HG03175 (cell line): ENCODE measurements at regions not wholly inside any gene's neighbourhood (a gene's known extent, or its start where the extent isn't known, plus 50 kb on each side); places are given as distances from the start of the nearest gene placed in this dataset.
"Not testable (repeated sequence)": the region's sequence is repeated elsewhere in the genome, so short reads cannot be mapped to it uniquely, and the experiment has no call there.

ENCODE experiments used
- ATAC-seq: cut with Tn5 transposase; IDR thresholded peaks from one replicate; pipeline ENCODE4 v1.9.1; 2021; ENCODE audit warnings: mild to moderate bottlenecking, moderate library complexity; ENCODE audit not compliant: unreplicated experiment

DNA sequence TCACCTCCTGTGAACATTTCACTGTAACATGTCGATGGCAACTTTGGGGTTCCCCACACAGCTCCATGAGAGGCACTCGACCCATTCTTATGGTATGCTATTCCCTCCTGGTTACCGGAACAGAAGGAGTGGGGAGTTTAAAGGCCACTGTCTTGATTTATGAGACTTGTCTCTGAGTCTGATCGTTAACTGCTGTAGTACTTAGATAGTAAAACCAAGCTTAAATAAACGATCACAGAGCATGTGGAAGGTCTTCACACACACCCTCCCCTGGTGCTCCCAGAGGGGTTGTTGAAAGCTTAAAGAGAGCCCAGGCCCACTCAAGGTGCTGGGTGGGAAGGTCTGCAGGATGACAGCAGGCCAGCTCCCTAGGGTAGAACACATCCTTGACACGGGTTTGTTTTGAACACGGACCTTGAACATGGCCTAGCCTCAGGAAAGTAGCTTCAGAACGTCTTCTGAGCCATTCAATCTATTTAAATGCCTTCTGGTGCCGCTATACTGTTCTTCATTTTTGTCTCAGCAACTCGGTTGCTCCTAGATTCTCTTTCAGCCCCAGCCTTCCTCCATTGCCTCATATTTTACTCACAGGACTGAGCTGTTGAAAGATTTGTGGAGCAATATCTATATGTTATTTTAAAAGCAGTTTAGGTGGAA is 335.3 kb downstream of the FGFR2 start:
- ATAC-seq, result no peak

- ATAC-seq, result no peak
Observed at GRCh38 chr10:121263431-121263783, 334.8 kb downstream of the FGFR2 start.

DNA sequence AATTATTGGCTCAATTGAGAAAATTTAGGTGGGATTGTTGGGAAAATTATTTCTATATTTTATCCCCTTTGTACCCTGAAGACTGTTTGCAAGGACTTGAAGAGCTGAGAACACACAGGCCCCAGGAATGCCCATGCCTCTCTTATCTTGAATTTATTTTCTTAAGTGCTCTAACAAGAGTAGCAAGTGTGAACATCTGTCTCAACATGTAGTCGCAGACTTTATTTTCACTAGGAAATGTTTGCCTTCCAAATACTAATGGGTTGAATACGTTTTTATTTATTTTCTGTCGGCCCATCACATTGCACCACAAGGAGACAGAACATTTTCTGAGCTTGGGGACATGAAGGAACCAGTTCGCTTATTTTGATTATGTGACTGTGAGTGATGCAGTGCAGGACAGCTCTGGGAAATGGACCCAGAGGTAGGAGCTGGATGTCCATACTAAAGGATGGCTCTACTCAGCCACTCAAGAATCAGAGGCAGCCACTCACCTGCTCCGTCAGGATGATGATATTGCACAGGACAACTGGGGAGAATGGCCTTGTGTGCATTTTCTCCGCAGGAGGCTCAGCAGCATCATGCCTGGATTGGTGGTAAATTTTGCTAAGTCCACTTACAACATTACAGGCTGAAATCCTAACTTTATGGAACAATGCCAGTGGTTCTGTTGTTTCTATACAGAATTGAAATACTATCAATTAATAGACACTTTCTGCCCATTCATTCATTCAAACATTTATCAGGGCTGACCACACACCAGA is 332.7 kb downstream of the FGFR2 start:
- ATAC-seq, result no peak

DNA sequence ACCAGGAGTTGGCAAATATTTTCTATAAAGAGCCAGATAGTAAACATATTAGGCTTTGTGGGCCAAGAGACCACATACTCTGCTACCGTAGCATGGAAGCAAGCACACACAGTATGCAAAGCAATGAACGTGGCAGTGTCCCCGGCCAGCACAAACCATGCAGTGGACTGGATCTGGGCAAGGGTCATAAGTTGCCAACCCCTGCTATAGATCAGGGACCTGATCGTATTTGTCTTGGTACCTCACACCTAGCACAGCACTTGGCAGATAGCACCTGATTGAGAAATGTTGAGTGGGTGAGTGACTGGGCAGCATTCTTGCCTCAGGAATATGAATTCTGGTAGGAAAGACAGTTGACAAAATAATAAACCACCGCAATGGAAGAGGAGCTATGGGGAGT is 331.9 kb downstream of the FGFR2 start:
- ATAC-seq, result no peak

DNA sequence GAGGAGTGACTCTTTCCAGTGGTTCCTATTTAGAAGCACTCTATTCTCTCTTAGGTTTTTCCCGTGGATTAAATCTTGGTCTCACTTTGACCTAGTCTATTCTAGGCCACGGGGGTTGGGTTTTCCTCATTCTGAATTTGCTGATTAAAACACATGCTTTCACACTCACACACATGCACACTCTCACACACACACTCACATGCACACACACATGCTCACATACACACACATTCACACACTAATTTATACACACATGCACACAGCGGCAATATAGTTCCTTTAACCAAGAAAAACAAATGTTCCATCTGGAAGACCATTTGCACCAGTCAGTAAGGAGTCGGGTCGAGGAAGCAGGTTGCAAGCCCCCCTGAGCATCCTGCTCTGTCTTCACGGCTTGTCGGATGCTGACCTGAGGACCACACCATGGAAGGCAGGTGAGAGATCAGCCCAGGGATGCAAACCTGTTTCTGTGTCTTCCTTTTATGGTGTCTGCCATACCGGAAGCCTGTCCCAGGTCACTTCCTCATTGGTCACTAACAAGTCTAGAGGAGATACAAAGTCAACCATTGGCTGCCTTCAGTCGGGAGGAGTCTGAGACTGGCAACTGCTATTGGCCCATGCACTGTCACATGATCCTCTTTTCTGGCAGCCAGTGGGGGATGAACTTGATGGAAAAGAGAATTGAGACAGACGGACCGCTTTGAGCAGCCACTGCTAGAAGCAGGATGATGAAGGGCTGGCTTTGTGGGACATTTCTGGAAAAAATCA is 330.8 kb downstream of the FGFR2 start:
- no peak for ATAC-seq

DNA sequence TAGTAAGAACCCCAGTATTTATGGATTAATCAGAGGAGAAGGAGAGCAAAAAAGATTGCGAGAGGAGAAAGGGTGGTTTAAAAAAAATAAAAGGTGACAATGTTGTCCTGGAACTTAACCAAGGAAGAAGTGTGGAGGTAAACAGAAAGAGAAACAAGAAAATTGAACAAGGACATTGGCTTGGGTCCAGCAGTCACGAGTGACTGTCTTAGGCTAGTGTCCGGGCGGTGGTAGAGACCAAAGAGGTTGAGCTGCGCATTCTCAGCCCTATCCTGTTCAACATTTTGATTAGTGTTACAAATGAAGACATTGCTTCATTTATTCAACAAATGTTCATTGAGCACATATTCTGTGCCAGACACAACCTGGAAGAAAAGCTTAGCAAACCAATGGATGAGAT is 329.9 kb downstream of the FGFR2 start:
- no peak for ATAC-seq

DNA sequence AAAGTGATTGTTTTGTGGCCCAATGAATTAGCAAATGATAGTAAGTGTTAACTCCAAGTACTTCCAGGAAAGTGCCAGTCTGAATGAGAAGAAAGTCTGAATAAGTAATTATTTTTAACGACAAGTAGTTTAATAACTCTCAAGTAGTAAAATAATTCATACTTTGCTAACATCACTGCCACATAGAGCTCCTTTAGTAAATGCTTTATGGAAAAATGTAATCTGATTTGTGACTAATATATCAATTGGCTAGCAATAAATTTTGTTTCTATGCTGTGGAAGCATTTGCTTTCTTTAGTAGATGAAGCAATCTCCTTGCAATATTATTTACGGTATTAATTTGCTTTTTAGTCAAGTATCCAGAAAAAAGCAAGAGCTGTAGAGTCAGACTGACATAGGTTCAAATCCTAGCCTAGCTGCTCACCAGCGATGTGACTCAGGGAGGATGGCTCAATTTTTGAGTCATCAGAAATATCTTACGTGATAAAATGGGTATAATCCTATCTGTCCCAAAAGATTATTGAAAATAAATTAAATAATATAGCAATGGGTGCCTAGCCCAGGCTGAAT is 329.3 kb downstream of the FGFR2 start:
- no peak for ATAC-seq

DNA sequence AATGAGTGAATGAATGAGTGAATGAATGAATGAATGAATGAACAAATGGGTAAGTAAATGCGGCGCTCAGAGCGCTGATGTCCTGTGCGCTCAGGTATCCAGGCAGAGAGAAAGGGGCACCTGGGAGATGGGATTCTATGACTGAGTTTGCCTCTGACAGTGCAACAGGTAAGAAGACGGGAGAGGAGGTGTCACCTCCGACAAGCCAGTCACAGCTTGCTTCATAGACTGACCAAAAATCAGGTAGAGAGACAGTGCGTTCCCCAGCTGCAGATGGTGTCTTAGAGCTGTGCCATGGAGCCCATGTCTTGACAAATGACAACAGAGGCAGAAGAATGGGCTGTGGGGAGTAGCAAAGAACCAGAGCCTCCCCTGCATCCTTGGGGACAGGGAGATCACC is 327.3 kb downstream of the FGFR2 start:
- no peak for ATAC-seq

DNA sequence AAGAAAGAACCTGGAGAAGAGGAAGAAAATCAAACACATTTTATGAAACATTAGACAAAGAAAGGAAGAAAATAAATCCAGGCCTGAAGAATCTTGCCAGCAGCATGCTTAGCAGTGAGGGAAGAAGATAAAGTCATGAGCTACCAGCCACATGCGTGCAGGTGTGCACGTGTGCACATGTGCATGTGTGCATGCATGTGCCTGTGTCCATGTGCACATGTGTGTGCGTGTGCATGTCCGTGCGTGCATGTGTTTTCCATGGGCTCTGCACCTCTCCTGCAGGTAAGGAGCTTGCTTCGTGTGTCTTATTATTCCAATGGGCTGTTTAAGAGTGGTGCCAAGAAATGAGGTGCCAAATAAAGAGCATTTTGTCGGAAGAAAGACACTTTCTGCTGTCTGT is 322.2 kb downstream of the FGFR2 start:
- ATAC-seq, result no peak

- ATAC-seq, result no peak
Observed at GRCh38 chr10:121276822-121277221, 321.4 kb downstream of the FGFR2 start.

DNA sequence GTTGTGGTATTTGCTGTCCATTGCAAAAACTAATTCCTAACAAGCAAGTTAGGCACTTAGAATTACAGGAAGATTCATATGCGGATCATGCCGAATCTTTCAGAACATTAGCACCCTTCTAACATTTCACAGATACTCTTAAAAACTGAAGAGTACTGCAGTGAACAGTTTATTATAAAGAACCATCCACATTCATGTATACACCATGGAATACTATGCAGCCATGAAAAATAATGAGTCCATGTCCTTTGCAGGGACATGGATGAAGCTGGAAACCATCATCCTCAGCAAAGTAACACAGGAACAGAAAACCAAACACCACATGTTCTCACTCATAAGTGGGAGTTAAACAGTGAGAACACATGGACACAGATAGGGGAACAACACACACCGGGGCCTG is 319.9 kb downstream of the FGFR2 start:
- not testable (repeated sequence) for ATAC-seq

- no peak for ATAC-seq
Observed at GRCh38 chr10:121281576-121281975, 316.7 kb downstream of the FGFR2 start.

- ATAC-seq, result no peak
Observed at GRCh38 chr10:121282264-121282663, 316.0 kb downstream of the FGFR2 start.

DNA sequence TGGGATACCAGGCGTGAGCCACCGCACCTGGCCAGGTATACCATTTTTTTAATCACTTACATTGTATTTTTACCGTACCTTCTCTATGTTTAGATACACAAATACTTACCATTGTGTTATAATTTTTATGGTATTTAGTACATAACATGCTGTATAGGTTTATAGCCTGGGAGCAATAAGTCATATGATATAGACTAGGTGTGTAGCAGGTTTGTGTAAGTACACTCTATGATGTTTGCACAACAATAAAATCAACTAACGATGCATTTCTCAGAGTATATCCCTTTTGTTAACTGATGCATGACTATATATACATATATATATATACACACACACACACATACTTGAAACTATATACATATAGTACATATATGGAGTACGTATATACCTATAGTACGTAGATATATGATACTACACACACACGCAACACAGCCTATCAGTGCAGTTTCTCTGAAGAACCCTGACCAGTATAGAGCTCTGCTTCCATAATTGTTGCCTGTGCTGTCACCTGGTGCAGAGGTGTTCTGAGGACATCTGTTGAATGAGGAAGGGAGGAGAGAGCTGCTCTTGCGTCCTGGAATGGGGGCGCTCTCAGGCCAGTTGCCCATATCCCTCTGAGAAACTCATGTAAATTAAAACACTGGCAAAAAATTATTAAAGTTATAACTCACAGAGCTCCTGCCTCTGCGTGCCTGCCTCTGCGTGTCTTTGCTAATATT is 315.3 kb downstream of the FGFR2 start:
- ATAC-seq, result no peak

DNA sequence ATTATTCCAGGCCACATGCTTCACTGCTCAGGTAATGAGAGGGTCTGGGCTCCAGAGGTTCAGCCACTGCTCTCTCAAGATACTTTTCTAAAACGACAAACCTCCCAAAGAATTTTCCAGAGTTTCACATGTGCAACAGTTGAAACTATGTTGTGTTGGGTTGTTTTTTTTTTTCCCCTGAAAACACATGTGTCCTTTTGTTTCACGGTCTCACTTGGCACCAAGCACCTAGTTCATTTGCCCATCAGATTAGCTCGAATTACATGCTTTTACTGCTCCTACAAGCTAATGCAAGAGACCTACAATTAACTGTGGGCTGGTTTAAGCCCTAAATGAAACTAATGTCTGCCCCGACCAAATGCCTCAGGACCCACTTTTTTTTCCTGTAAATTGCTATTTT is 313.3 kb downstream of the FGFR2 start:
- no peak for ATAC-seq

DNA sequence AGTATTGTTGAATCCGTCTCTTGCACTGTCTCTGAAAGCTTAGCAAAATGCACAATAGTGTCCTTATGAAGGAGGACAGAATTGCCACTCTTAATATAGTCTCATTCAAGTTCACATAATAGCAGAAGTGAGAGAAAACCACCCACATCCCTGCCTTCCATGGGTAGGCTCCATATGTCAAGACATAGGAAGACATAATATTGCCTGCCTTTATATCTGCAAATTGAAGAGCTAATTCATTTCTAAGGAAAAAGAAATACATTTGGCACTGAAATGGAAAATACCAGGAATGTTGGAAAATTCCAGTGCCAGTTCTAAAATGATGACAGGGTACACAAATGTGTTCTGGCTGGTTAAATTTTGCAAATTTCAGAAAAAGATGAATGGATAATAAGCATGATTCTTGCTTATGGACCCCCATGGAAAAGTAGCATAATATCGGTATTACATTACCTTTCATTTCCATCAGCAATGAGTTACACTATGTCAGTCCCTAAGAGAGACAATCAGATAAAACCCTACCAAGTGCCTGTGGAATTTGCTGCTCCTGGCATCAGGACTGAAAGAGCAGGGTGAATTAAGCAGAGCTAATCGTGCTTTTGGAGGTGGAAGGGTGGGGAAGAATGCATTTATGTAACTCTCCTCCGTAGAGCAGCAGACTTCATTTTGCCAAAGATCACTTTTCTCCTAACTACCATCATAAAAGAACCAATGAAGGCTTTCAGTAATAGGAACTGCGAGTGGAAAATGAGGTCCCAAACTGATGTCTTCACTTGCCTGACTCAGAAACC is 312.6 kb downstream of the FGFR2 start:
- no peak for ATAC-seq

DNA sequence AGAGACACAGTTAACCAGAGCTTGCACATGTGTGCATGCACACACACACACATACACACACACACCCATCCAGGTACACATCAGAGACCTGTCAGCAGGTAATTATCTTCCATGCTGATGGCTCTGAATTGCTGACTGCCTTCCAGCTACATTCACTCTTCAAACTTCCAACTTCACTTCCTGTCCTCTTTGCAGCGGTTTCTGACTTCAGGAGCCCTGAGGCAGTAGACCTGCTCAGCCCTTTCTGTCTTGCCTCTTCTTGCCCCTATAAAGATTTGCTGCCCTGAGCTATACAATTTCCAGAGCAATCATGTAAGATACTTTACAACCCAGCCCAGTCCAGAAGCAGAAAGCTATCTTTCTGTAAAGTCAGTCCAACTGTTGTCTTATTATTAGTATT is 310.2 kb downstream of the FGFR2 start:
- ATAC-seq, result no peak

GRCh38 chr10:121288864-121289661 is 309.2 kb downstream of the FGFR2 start:
- no peak for ATAC-seq

DNA sequence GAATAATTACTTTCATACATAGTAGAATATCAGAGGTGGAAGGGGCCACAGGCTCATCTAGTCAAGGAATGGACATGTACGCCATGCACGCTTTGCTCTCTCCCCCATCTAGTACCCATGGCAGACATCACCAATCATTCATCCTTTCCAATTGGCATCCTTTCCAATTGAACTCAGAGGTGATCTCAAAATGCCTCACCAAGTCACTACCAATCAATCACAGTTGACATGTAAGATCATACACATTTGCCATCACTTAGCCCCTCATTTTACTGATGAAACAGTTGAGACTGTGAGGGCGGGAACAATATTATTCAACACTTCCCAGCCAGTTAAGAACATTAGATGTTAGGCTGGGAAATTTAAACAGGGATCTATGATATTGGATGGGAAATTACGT is 308.4 kb downstream of the FGFR2 start:
- ATAC-seq, result no peak
